ENCODE measurements at regions not wholly inside any gene's neighbourhood (a gene's known extent, or its start where the extent isn't known, plus 50 kb on each side); places are given as distances from the start of the nearest gene placed in this dataset.

DNA sequence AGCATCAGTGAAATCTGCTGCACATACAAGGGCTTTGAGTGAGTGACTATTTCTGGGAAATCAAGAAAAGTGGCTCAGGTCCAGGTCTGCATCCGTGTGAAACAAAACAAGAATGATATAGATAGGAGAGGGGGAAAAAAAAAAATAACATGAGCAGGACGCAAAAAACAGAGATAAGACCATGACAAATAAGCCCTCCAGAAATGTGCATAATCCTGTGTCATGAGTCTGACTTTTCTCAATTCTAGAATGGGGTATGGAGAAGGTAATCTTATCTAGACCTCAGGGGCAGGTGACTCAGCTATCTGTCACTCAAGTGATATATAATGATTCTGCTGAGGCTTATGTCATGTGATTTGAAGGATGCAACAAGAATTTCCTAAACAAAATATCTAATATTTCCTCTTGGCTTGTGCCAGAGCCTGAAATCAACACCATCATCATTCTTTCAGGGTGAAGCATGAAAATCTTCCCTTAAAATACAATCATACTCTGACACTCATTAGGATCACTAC is 250.0 kb downstream of the PHLDA1 start:
- DNase-seq (ENCODE audit: low spot score), result no peak
- intact Hi-C loops (cut with DNase I), result no loop called here

DNA sequence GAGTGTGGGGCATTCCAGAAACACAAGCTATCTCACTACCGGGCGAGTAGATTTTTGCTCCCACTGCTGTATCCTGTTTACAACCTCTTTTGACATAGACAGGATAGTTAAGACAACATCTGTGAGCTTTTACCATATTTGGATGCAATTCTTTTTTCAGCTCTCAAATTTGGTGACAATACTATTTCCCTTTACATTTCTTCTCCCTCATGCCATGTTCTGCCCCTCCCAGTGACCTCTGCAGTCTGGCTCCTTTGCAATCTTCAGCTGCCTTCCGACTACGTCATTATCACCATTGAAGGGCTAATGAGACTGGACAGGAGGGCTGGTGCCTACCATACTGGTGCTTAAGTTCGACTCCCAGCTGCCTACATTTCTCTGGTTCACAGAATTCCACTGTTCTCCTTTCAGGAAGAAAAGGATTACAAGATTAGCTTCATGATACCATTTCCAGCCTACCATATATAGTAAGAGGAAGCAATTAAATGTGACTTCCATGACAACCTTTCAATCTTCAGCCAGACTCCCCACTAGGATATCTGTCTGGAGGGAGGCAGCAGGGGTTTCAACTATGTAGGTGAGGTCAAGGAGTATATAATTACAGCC is 251.6 kb downstream of the PHLDA1 start:
- intact Hi-C loops (cut with DNase I), result no loop called here
- DNase-seq (ENCODE audit: low spot score), result no peak

DNA sequence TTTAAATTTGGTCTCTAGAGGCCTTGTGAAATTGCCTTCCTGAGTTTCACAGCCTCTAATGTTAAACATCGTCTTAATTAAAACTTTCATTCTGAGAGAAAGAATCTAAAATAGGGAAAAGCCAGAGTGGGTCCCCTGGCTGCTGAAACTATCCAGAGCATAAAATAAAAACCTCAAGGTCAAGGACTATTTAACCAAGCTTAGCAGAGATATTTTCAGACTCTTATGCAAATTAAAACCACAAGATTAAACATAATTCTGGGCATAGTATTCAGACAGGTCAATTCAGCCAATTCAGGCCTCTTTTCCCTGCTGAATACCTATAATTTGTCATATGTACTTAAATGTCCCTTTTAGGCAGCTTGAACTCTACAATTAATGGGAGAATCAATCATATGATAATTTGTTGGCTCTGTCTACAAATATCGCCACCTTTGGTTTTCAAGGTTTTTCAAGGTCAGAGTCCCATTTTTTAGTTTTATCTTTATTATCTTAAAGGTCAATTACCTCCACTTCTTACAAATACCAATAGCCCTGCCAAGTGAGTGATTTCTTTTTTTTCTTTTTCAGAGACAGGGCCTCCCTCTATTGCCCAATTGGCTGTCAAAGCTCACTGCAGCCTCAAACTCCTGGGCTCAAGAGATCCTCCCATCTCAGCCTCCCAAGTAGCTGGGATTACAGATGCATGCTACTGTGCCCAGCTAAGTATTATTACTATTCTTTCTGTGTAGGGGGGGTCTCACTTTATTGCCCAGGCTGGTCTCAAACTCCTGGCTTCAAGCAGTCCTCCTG is 257.1 kb downstream of the PHLDA1 start:
- DNase-seq (ENCODE audit: low spot score), result no peak
- intact Hi-C loops (cut with DNase I), result no loop called here

DNA sequence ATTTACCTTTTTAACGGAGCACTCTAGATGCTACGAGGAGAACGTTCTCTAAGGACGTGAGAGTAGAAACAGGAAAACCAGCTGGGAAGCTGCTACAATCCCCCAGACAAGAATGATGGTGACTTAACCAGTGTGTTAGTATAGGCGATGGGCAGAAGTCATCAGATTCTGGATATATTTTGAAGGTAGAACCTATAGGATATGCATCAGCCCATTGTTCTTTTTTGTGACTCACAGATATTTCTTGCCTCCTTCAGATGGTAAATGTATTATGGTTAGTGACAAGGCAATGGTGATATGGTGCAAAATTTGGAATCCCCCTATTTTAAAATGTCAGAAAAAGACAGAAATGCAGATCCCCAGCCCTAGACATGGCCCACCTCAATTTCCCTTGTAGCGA is 258.2 kb downstream of the PHLDA1 start:
- intact Hi-C loops (cut with DNase I), result no loop called here
- DNase-seq (ENCODE audit: low spot score), result no peak

DNA sequence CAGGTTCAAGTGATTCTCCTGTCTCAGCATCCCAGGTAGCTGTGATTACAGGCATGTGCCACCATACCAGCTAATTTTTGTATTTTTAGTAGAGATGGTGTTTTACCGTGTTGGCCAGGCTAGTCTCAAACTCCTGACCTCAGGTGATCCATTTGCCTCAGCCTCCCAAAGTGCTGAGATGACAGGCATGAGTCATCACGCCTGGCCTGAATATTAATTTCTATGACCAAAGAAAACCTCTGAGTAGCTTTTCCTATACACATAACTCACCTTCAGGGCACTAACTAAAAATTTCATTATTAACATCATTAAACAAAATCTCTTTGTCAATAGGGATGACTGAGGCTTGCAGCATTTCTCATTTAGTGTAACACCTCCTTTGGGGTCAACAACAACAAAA is 259.6 kb upstream of the KRR1 start:
- no peak for DNase-seq (ENCODE audit: low spot score)
- intact Hi-C loops (cut with DNase I), result no loop called here

DNA sequence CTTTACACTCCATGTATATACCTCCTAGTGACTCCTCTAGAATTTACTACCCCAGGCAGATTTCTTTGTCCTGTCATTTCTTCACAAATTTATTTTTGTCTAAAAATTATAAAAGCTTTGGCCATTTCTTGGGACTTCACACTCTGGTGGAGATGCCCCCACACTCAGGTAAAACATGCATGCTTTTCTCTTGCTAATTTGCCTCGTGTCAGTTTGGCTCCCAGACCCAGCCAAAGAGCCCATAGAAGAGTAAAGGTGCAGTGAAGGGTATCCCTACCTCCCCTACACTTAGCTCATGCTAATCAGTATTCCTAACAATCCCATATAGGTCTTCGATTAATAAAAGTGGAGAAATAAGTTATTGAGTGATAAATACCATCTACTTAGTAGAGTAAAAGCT is 256.5 kb upstream of the KRR1 start:
- intact Hi-C loops (cut with DNase I), result no loop called here
- DNase-seq (ENCODE audit: low spot score), result no peak

DNA sequence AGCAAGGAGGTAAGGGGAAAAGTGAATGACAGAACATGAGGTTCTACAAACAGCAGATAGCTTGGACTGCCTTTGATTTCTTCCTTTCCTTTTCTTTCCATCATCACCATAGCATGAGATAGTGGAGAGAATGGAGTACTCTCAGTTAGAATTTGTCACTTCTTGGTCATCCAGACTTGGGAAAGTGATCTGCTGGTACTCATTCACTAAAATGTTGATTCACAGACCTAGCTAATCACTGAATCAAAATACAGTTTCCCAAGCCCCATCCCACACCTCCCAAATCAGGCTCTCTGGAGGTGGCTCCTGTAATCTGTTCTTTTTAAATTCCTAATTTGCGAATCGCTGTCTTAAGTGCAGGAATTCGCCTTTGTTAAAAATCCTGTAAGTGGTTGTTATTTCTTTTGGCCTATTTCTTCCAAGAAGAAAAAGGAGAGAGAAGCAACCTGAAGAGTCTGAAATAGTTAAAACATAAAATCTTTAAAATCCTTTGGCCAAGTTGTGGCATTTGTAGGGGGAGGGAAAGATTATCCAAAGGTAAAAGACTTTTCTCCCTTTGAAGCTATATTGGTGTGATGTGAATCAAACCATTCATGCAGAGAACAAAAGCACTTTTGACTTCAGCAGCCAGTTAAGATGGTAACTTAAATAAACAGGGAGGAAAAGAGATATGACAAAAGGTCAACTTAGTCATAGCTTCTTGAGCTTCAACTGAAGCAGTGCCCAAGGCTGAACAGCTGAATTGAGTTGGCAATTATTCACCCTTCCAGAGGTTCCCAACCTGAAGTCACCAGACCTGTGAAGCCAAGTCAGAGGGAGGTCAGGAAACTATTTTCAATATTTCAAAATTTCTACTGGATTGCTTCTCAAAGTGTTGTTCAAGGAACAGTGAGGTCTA is 255.1 kb upstream of the KRR1 start:
- DNase-seq (ENCODE audit: low spot score), result no peak
- intact Hi-C loops (cut with DNase I), result no loop called here

DNA sequence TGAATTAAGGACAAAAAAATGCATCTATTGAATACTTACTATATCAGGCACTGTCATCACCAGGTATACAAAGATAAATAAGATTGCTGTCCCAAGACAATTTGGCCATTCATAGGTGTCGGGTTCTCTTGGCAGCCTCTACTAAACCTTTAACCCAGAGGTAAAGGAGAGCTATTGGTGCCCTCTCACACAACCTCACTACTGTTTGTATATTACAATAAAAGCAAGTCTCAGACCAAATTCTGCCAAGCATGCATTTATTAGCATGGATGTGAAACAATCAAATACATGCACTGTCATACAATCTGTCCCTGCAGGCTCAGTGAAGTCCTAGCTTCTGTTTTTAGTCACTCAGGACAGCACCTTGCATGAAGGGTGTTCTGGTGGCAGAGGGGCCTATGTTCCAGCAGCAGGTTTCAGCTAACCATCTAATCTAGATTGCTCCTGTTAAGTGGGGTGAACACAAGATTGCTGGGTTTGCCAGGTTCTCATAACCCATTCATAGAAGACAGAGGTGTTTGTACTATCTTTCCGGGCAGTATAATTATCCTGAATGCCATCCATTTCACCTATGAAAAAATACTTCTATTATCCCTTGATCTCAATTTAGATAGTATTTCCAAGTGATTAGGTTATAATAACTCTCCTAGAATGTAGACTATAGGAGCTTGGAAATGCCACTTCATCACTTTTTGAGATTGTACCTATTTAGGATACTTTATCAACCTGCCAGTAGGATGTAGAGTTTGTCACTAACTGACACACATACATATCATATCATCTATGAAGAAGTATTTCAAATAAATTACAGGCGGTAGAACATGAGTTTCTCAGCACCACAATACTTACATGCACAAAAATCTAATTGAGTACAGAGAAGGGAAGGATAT is 254.0 kb upstream of the KRR1 start:
- no peak for DNase-seq (ENCODE audit: low spot score)
- intact Hi-C loops (cut with DNase I), result no loop called here

DNA sequence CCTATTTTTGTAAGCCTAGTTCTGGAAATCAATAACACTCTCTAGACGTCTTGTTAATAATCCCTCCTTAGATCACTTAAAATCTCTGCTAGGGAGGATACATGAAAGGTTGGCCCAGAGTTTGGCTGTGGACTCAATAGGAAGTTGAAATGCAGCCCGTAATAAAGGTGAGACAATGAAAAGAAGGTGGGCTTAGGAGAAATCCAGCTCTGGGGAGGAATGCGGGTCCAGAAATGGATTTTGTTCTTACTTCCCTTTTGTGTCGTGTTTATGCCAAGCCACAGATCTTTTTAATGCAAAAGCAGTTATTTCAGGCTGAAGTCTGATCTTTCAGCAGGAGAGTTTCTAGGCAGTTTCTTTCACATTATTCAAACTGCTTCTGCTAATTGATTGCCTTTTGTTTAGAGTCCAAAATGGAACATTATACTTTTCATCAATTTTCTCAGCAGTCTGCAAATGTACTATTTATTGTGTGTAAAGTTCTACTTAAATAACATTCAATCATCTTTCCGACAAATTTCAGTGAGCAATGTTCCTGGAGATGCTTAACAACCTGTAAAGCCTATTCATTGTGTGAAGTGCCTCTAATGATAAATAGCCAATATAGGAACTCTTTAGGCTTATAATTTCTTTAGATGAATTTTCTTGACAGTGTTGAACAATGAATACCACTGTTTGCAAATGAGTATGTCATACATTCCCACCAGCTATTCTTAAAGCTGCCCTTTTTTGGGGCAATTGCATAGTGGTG is 252.9 kb upstream of the KRR1 start:
- intact Hi-C loops (cut with DNase I), result no loop called here
- DNase-seq (ENCODE audit: low spot score), result no peak

DNA sequence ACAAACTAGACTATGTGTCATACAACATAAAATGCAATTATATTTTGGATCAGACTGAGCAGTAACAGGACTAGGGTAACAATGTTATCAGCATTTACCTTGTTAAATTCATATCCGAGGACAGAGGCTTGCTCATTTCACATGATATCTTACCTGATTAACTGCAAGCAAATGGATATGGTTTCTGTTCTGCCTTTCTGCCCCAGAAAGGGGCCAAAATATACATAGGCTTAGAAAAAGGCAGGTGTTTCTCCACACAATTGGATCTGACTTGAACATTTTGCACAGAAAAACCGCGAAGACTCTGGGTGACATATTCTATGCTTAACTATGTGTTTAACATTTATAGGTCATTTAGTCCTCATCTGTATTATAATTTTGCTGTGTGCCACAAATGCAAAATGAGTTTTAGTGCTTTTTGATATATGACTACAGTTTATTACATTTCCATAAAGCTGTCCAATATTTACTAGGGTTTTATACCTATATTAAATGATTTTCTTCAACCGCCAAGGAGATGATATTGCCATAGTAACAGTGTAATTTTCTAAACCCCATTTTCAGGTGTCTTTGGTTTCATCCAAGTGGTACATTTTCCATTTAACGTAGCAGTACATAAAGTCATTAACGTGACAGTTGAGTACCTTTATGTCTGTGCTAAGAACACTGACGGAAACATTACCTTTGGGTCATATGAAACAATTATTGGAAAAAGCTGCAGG is 249.3 kb upstream of the KRR1 start:
- intact Hi-C loops (cut with DNase I), result no loop called here
- DNase-seq (ENCODE audit: low spot score), result no peak

DNA sequence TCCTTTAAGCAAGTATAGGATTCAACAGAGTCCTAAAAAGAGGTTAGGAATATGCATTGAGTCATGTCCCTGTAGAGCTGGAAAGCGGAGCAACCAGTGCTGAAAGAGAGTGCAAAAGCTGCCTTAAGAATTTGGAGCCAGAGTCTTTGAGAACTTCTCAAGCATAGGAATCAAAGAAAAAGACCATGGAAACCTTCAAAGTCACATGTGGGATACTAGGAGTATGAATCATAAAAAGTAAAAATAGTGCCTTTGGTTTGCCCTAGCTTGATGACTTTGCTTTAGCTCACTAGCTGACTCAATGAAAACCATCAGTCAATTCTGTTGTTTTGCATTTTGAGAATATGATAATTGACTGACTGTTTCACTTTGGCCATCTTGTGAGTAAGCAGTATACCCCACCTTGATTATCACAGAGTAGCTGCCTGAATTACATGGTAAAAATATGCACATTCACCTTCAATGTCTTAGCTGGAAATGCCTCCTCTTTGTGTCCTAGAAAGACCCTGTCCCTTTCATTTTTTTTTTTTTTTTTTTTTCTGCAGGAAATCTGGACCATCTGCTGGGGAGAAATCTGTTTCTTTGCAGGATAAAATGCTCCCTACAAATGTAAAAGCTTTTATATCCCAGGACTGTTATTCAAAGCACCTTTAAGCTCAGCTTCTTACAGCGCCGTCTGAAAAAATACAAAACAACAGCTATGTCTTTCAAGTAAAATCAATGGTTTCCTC is 248.6 kb upstream of the KRR1 start:
- DNase-seq (ENCODE audit: low spot score), result no peak
- intact Hi-C loops (cut with DNase I), result loop anchor here in 1 of 2 donors (10.0 kb wide), 1 partner anchor 1735 kb away; no protein-coding TSS in a partner anchor

DNA sequence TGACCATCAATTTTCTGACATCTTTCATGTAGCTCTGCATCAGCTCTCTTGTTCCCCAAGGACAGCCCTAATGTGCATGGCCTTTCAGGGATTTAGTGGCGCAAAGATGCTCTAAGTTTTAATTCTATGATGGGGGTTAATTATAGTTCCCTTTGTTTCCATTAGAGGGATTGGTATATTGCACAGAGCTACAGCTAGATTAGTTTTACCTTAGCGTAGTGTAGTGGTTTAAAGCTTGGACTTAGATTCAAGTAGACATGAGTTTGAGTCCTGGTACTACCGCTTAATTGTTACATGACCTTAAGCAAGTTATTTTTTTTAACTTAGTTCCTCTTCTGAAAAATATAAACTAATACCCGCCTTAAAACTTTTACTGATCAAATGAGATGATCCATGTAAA is 247.8 kb upstream of the KRR1 start:
- intact Hi-C loops (cut with DNase I), result loop anchor here in 1 of 2 donors (10.0 kb wide), 1 partner anchor 1734 kb away; no protein-coding TSS in a partner anchor
- no peak for DNase-seq (ENCODE audit: low spot score)

DNA sequence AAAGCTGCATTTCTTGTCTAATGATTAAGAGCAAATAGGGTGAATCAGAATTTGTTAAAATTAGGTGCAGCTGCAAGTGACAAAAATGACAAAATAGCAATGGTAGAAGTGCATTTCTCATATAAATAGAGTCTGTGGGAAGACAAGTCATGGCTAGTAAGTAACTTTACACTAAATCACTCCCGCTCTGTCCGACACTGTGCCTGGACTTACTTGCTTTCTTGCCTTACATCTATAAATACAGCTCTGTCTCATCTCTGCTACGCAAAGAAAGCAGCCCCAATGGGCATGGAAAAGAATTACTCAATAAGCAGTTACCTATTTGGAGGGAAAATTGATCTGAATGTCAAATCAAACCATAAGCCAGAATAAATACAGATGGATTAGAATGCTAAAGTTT is 245.4 kb upstream of the KRR1 start:
- intact Hi-C loops (cut with DNase I), result loop anchor here in 1 of 2 donors (10.0 kb wide), 1 partner anchor 1732 kb away; no protein-coding TSS in a partner anchor

DNA sequence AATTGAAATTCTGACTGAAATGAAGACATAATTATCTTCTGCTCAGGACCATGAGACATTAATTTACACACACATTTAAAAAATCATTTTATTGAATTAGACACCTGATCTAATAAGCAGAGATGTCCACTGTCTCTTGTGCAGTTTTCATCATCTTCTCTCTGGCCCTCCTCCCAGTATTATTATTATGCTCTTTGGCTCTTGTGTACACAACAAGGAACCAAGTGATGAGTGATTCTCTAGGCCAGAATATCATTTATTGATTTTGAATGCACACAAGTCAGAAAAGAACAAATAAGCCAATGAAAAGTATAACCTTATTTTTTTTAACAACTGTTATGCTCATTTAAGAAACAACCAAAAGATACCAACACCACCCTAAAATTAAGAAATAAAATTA is 244.7 kb upstream of the KRR1 start:
- no peak for DNase-seq (ENCODE audit: low spot score)
- intact Hi-C loops (cut with DNase I), result loop anchor here in 1 of 2 donors (10.0 kb wide), 1 partner anchor 1731 kb away; no protein-coding TSS in a partner anchor

More for the DNA sequence above, 245.4 kb upstream of the KRR1 start:
- no peak for DNase-seq (ENCODE audit: low spot score)

DNA sequence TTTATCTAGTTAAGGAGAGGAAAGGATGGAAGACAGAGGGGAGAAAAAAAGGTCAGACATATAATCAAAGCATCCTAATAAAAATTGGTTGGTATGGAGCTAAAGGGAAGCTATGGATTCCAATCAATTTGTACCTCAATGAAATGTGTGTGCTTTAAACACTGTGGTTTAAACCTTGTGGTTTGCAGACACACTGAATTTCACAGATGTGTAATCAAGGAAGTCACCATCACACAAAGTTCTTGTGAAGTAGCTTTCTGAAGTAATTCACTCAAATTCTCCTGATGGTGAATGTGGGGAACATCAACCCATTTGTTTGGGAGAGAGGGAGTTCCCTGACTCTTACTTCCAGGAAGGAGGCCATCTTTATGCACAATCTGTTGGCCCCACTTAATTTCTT is 243.3 kb upstream of the KRR1 start:
- DNase-seq (ENCODE audit: low spot score), result no peak
- intact Hi-C loops (cut with DNase I), result loop anchor here in 1 of 2 donors (10.0 kb wide), 1 partner anchor 1730 kb away; no protein-coding TSS in a partner anchor

DNA sequence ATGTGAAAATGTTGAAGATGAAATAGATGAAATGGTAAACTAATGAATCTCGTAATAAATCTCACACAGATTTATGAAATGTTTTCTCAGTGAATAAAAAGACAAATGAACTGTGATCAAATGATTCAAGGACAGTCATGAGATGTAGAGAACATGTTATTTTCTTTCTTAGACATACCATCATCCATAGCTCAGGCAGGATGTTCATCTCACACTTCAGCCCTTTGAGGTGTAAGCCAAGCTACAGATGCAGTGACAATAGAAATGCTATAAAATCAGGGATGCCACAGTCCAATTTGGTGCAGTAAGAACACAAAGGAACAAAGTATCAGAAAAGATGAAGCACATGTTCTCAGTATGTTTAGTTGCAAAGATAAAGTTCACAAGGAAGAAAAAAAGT is 242.7 kb upstream of the KRR1 start:
- intact Hi-C loops (cut with DNase I), result loop anchor here in 1 of 2 donors (10.0 kb wide), 1 partner anchor 1729 kb away; no protein-coding TSS in a partner anchor

More for the DNA sequence above, 242.7 kb upstream of the KRR1 start:
- no peak for DNase-seq (ENCODE audit: low spot score)

Measured in posterior vena cava (tissue), 2 donors.